Glutamatergic neuron (in vitro differentiated cells): ENCODE measurements at regions not wholly inside any gene's neighbourhood (a gene's known extent, or its start where the extent isn't known, plus 50 kb on each side); places are given as distances from the start of the nearest gene placed in this dataset.

Experiments used
- DNase-seq: peaks from one replicate; pipeline ENCODE4 v3.0.0; 2022
- H3K27ac Mint-ChIP-seq: one replicate; pipeline ENCODE4 v1.8.0; 2020; ENCODE audit warnings: mild to moderate bottlenecking, mixed read lengths, inconsistent platforms; ENCODE audit not compliant: unreplicated experiment
- H3K27me3 Mint-ChIP-seq: one replicate; pipeline ENCODE4 v1.8.0; 2020; ENCODE audit warnings: mild to moderate bottlenecking, moderate library complexity, mixed read lengths, inconsistent platforms; ENCODE audit not compliant: unreplicated experiment
- H3K36me3 Mint-ChIP-seq: one replicate; pipeline ENCODE4 v1.8.0; 2020; ENCODE audit warnings: mild to moderate bottlenecking, mixed read lengths, inconsistent platforms; ENCODE audit not compliant: unreplicated experiment
- H3K4me1 Mint-ChIP-seq: one replicate; pipeline ENCODE4 v1.8.0; 2020; ENCODE audit warnings: mild to moderate bottlenecking, low read depth, mixed read lengths, inconsistent platforms; ENCODE audit not compliant: unreplicated experiment
- H3K4me3 Mint-ChIP-seq: one replicate; pipeline ENCODE4 v1.8.0; 2020; ENCODE audit warnings: mild to moderate bottlenecking, mixed read lengths, inconsistent platforms; ENCODE audit not compliant: unreplicated experiment
- H3K9me3 Mint-ChIP-seq: one replicate; pipeline ENCODE4 v1.8.0; 2020; ENCODE audit warnings: mild to moderate bottlenecking, moderate library complexity, mixed read lengths, inconsistent platforms; ENCODE audit not compliant: unreplicated experiment
- CTCF ChIP-seq: fragments of 200-600 bp; sonication (generic); IDR thresholded peaks from one replicate; pipeline ENCODE4 v1.5.0; 2021; ENCODE audit not compliant: partially characterized antibody, unreplicated experiment

GRCh38 chr1:113255038-113255719 lies 135.1 kb upstream of the MAGI3 start:
- H3K4me3 Mint-ChIP-seq: no peak overlapping the region
- DNase-seq: no peak
- H3K27me3 Mint-ChIP-seq: peaks cover 4% of the 10 kb centered on the region
- H3K36me3 Mint-ChIP-seq: no peaks in the 10 kb centered on the region
- no peak for TF ChIP-seq CTCF
- H3K27ac Mint-ChIP-seq: no peak overlapping the region
- H3K9me3 Mint-ChIP-seq: no peaks in the 10 kb centered on the region
- peaks cover 5% of the 10 kb centered on the region for H3K4me1 Mint-ChIP-seq

- peaks cover 5% of the 10 kb centered on the region for H3K4me1 Mint-ChIP-seq
- H3K27ac Mint-ChIP-seq: no peak overlapping the region
- DNase-seq: no peak
- peaks cover 4% of the 10 kb centered on the region for H3K27me3 Mint-ChIP-seq
- TF ChIP-seq CTCF: no peak
- no peaks in the 10 kb centered on the region for H3K9me3 Mint-ChIP-seq
- no peaks in the 10 kb centered on the region for H3K36me3 Mint-ChIP-seq
- no peak overlapping the region for H3K4me3 Mint-ChIP-seq
Measured at GRCh38 chr1:113255720-113256347, 134.5 kb upstream of the MAGI3 start.

- DNase-seq: no peak
- H3K4me3 Mint-ChIP-seq: no peak overlapping the region
- H3K36me3 Mint-ChIP-seq: no peaks in the 10 kb centered on the region
- H3K27me3 Mint-ChIP-seq: peaks cover 4% of the 10 kb centered on the region
- no peaks in the 10 kb centered on the region for H3K9me3 Mint-ChIP-seq
- peaks cover 5% of the 10 kb centered on the region for H3K4me1 Mint-ChIP-seq
- no peak for TF ChIP-seq CTCF
- no peak overlapping the region for H3K27ac Mint-ChIP-seq
Measured at GRCh38 chr1:113256348-113256729, 134.0 kb upstream of the MAGI3 start.

- H3K27me3 Mint-ChIP-seq: no peaks in the 10 kb centered on the region
- H3K4me1 Mint-ChIP-seq: no peaks in the 10 kb centered on the region
- H3K4me3 Mint-ChIP-seq: no peak overlapping the region
- no peak overlapping the region for H3K27ac Mint-ChIP-seq
- H3K9me3 Mint-ChIP-seq: no peaks in the 10 kb centered on the region
- no peak for TF ChIP-seq CTCF
- H3K36me3 Mint-ChIP-seq: no peaks in the 10 kb centered on the region
- DNase-seq: no peak
Measured at GRCh38 chr1:113259988-113260387, 130.3 kb upstream of the MAGI3 start.

- no peak for DNase-seq
- no peak overlapping the region for H3K27ac Mint-ChIP-seq
- H3K9me3 Mint-ChIP-seq: no peaks in the 10 kb centered on the region
- peaks cover 5% of the 10 kb centered on the region for H3K36me3 Mint-ChIP-seq
- H3K4me1 Mint-ChIP-seq: no peaks in the 10 kb centered on the region
- no peak for TF ChIP-seq CTCF
- no peak overlapping the region for H3K4me3 Mint-ChIP-seq
- H3K27me3 Mint-ChIP-seq: peaks cover 1% of the 10 kb centered on the region
Measured at GRCh38 chr1:113265196-113265595, 125.1 kb upstream of the MAGI3 start.
